Activated CD8-positive, alpha-beta T cell treated with anti-CD3 and anti-CD28 coated beads, Interleukin-2, amount 10 ng/mL, durations not matched to agents 7 days and 5 days (primary cell): ENCODE measurements at regions not wholly inside any gene's neighbourhood (a gene's known extent, or its start where the extent isn't known, plus 50 kb on each side); places are given as distances from the start of the nearest gene placed in this dataset.

Source experiments
- ATAC-seq: fragments of 150-1000 bp; cut with Tn5 transposase; one replicate; pipeline ENCODE4 v1.10.0; 2021; ENCODE audit warnings: moderate library complexity
- CTCF ChIA-PET: fragments of 350-600 bp; sonication (Branson Sonifier 250); formaldehyde crosslinking; loops from one replicate; lab custom pipeline; 2021; ENCODE audit warnings: antibody characterized with exemption; lab: Charles Lee
- POLR2A ChIA-PET: fragments of 350-600 bp; sonication (Branson Sonifier 250); formaldehyde crosslinking; loops from one replicate; lab custom pipeline; 2021; ENCODE audit warnings: antibody characterized with exemption; lab: Charles Lee
- DNase-seq: peaks from one replicate; pipeline ENCODE4 v3.0.0-alpha.2; 2020
- H3K27ac Mint-ChIP-seq: one replicate; pipeline ENCODE4 v1.8.0; 2021; ENCODE audit warnings: mild to moderate bottlenecking, mixed read lengths
- H3K27me3 Mint-ChIP-seq: one replicate; pipeline ENCODE4 v1.8.0; 2021; ENCODE audit warnings: low read depth, mixed read lengths
- H3K36me3 Mint-ChIP-seq: one replicate; pipeline ENCODE4 v1.8.0; 2021; ENCODE audit warnings: low read depth, mixed read lengths
- H3K4me1 Mint-ChIP-seq: one replicate; pipeline ENCODE4 v1.8.0; 2021; ENCODE audit warnings: low read depth, mixed read lengths
- H3K4me3 Mint-ChIP-seq: one replicate; pipeline ENCODE4 v1.8.0; 2021; ENCODE audit warnings: mild to moderate bottlenecking, mixed read lengths
- H3K9me3 Mint-ChIP-seq: one replicate; pipeline ENCODE4 v1.8.0; 2022; ENCODE audit warnings: mixed read lengths; ENCODE audit not compliant: insufficient read depth

DNA sequence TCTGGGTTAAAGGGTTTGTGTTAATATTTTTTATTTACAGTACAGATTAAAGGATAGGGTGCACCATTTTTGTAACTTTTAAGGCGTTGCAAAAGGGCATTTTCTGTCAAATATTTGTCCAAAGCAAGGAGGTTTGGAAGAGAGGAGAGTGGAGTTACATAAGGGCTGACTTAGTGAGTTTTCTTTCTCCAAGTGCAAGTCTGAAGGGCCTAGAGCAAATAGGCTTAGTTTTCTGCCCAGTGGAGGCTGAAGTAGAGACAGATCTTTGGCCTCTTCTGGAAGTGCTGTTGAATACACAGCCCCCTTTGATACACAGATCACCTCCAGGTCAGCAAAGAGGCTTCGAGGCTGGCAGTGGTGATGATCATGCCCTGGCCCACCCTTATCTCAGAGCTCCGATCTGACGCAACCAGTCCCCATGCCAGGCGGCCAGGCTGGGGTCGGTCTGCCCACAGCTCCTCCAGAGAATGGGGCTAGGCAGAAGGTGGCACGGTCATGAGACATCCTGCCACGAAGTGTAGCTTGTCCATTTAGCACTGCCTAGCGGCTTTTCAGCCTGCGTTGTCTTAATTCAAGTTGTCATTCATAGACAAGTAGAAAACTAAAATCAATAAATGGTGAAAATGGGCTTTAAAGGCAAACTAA is 79.5 kb upstream of the IRX3 start:
- CTCF ChIA-PET, result no interaction called here
- Mint-ChIP-seq H3K27me3 (peaks cover 20% of the 10 kb centered on the region), H3K9me3 (no peaks in the 10 kb centered on the region), H3K27ac (no peak overlapping the region), H3K36me3 (no peaks in the 10 kb centered on the region), H3K4me1 (no peaks in the 10 kb centered on the region), H3K4me3 (no peak overlapping the region)
- ATAC-seq (no peak), DNase-seq (no peak)
- POLR2A ChIA-PET, result no interaction called here

GRCh38 chr16:54363766-54364165 is 77.2 kb upstream of the IRX3 start:
- H3K27ac Mint-ChIP-seq, result no peak overlapping the region
- POLR2A ChIA-PET, result no interaction called here
- CTCF ChIA-PET, result no interaction called here
- H3K27me3 Mint-ChIP-seq, result peaks cover 13% of the 10 kb centered on the region
- no peaks in the 10 kb centered on the region for H3K4me1 Mint-ChIP-seq
- H3K36me3 Mint-ChIP-seq, result no peaks in the 10 kb centered on the region
- H3K4me3 Mint-ChIP-seq, result no peak overlapping the region
- ATAC-seq (no peak), DNase-seq (no peak)
- H3K9me3 Mint-ChIP-seq, result no peaks in the 10 kb centered on the region

GRCh38 chr16:54362591-54363206 is 76.1 kb upstream of the IRX3 start:
- Mint-ChIP-seq H3K4me1 (no peaks in the 10 kb centered on the region), H3K27me3 (peaks cover 13% of the 10 kb centered on the region), H3K4me3 (no peak overlapping the region), H3K9me3 (no peaks in the 10 kb centered on the region), H3K27ac (no peak overlapping the region), H3K36me3 (no peaks in the 10 kb centered on the region)
- DNase-seq, result no peak
- ChIA-PET POLR2A (no interaction called here), CTCF (no interaction called here)
- ATAC-seq, result no peak

DNA sequence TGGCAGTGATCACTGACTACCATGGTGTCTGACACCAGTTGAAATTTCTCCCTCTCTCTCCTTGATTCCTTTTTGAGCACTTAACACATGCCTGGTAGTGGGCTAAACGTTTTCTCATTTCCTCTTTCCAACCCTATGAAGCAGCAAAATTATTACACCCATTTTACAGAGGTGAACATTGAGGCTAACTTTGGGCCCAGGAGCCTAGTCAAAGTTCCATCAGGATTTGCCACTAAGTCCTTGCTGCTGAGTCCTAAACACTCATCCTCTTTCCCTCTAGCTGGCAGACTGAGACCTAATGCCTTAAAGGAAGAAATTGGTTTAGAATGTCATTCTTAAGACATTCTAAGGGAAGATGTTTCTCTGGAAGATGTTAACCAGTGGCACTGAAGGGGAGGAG is 74.7 kb upstream of the IRX3 start:
- Mint-ChIP-seq H3K27ac (no peak overlapping the region), H3K9me3 (no peaks in the 10 kb centered on the region), H3K4me3 (no peak overlapping the region), H3K36me3 (no peaks in the 10 kb centered on the region), H3K4me1 (no peaks in the 10 kb centered on the region), H3K27me3 (peaks cover 13% of the 10 kb centered on the region)
- ChIA-PET POLR2A (no interaction called here), CTCF (no interaction called here)
- no peak for ATAC-seq
- DNase-seq, result no peak

GRCh38 chr16:54360681-54361080 is 74.1 kb upstream of the IRX3 start:
- no peak for ATAC-seq

DNA sequence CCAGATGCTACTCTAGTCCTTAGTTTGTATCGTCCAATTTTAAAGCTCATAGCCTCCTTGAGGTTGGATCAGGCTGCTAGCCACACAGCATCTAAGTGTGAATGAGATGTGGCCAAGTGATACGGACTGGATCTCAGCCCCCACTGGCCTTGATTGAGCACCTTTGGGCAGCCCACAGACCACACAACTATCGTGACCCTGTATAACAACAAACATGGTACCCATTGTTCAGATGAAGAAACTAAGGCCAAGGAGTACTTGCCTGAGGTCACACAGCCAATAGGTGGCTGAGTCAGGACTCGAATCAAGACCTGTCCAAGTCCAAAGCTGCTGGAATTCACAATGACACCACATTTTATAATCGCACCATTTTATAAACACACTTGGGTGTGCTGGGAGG is 73.0 kb upstream of the IRX3 start:
- CTCF ChIA-PET, result no interaction called here
- Mint-ChIP-seq H3K9me3 (no peaks in the 10 kb centered on the region), H3K36me3 (no peaks in the 10 kb centered on the region), H3K4me3 (no peak overlapping the region), H3K4me1 (peaks cover 1% of the 10 kb centered on the region), H3K27me3 (peaks cover 13% of the 10 kb centered on the region), H3K27ac (no peak overlapping the region)
- ATAC-seq (no peak), DNase-seq (no peak)
- POLR2A ChIA-PET, result no interaction called here

More at GRCh38 chr16:54360681-54361080, 74.1 kb upstream of the IRX3 start:
- Mint-ChIP-seq H3K27ac (no peak overlapping the region), H3K4me1 (no peaks in the 10 kb centered on the region), H3K27me3 (peaks cover 13% of the 10 kb centered on the region), H3K36me3 (no peaks in the 10 kb centered on the region), H3K9me3 (no peaks in the 10 kb centered on the region), H3K4me3 (no peak overlapping the region)
- DNase-seq, result no peak
- POLR2A ChIA-PET, result no interaction called here
- CTCF ChIA-PET, result no interaction called here

GRCh38 chr16:54359081-54359480 is 72.5 kb upstream of the IRX3 start:
- Mint-ChIP-seq H3K27ac (no peak overlapping the region), H3K36me3 (no peaks in the 10 kb centered on the region), H3K9me3 (no peaks in the 10 kb centered on the region), H3K4me1 (peaks cover 1% of the 10 kb centered on the region), H3K4me3 (no peak overlapping the region), H3K27me3 (peaks cover 13% of the 10 kb centered on the region)
- ChIA-PET CTCF (no interaction called here), POLR2A (no interaction called here)
- DNase-seq (no peak), ATAC-seq (no peak)

- H3K9me3 Mint-ChIP-seq, result no peaks in the 10 kb centered on the region
- H3K4me3 Mint-ChIP-seq, result no peak overlapping the region
- ChIA-PET CTCF (no interaction called here), POLR2A (no interaction called here)
- H3K27me3 Mint-ChIP-seq, result peaks cover 3% of the 10 kb centered on the region
- H3K27ac Mint-ChIP-seq, result no peak overlapping the region
- ATAC-seq (no peak), DNase-seq (no peak)
- peaks cover 1% of the 10 kb centered on the region for H3K4me1 Mint-ChIP-seq
- no peaks in the 10 kb centered on the region for H3K36me3 Mint-ChIP-seq
Measured at GRCh38 chr16:54356391-54356790, 69.8 kb upstream of the IRX3 start.

- ATAC-seq (no peak), DNase-seq (no peak)
- Mint-ChIP-seq H3K4me3 (no peak overlapping the region), H3K4me1 (peaks cover 1% of the 10 kb centered on the region), H3K27ac (no peak overlapping the region), H3K27me3 (no peaks in the 10 kb centered on the region), H3K9me3 (no peaks in the 10 kb centered on the region), H3K36me3 (no peaks in the 10 kb centered on the region)
- POLR2A ChIA-PET, result no interaction called here
- CTCF ChIA-PET, result no interaction called here
Measured at GRCh38 chr16:54355251-54355650, 68.7 kb upstream of the IRX3 start.

GRCh38 chr16:54353097-54353496 is 66.5 kb upstream of the IRX3 start:
- ATAC-seq (no peak), DNase-seq (no peak)
- Mint-ChIP-seq H3K36me3 (no peaks in the 10 kb centered on the region), H3K4me3 (no peak overlapping the region), H3K27me3 (no peaks in the 10 kb centered on the region), H3K4me1 (peaks cover 1% of the 10 kb centered on the region), H3K9me3 (no peaks in the 10 kb centered on the region), H3K27ac (no peak overlapping the region)
- ChIA-PET CTCF (no interaction called here), POLR2A (no interaction called here)

GRCh38 chr16:54351171-54351570 is 64.6 kb upstream of the IRX3 start:
- ChIA-PET CTCF (no interaction called here), POLR2A (no interaction called here)
- DNase-seq, result no peak
- Mint-ChIP-seq H3K4me1 (peaks cover 1% of the 10 kb centered on the region), H3K4me3 (no peak overlapping the region), H3K27me3 (no peaks in the 10 kb centered on the region), H3K9me3 (no peaks in the 10 kb centered on the region), H3K27ac (no peak overlapping the region), H3K36me3 (no peaks in the 10 kb centered on the region)
- no peak for ATAC-seq

DNA sequence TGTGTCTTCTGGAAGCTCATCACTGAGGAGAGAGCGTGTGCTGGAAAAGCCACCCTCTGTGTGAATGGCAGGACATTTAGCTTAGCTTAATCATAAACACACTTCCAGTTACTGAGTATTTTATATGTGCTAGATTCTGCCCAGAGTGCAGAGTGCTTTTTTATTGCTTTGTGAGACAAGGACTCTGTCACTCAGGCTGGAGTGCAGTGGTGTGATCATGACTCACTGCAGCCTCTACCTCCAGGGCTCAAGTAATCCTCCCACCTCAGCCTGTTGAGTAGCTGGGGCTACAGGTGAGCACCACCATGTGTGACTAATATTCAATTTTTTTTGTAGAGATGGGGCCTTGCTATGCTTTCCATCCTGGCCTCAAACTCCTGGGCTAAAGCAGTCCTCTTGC is 61.4 kb upstream of the IRX3 start:
- DNase-seq (no peak), ATAC-seq (no peak)
- H3K4me1 Mint-ChIP-seq, result no peaks in the 10 kb centered on the region
- H3K36me3 Mint-ChIP-seq, result no peaks in the 10 kb centered on the region
- H3K27ac Mint-ChIP-seq, result no peak overlapping the region
- no peaks in the 10 kb centered on the region for H3K9me3 Mint-ChIP-seq
- CTCF ChIA-PET, result no interaction called here
- POLR2A ChIA-PET, result no interaction called here
- no peaks in the 10 kb centered on the region for H3K27me3 Mint-ChIP-seq
- no peak overlapping the region for H3K4me3 Mint-ChIP-seq

- H3K9me3 Mint-ChIP-seq, result no peaks in the 10 kb centered on the region
- ChIA-PET CTCF (no interaction called here), POLR2A (no interaction called here)
- no peaks in the 10 kb centered on the region for H3K27me3 Mint-ChIP-seq
- H3K27ac Mint-ChIP-seq, result no peak overlapping the region
- no peaks in the 10 kb centered on the region for H3K36me3 Mint-ChIP-seq
- no peak overlapping the region for H3K4me3 Mint-ChIP-seq
- H3K4me1 Mint-ChIP-seq, result no peaks in the 10 kb centered on the region
- ATAC-seq (no peak), DNase-seq (no peak)
Measured at GRCh38 chr16:54346041-54346440, 59.5 kb upstream of the IRX3 start.
